ENCODE measurements at regions not wholly inside any gene's neighbourhood (a gene's known extent, or its start where the extent isn't known, plus 50 kb on each side); places are given as distances from the start of the nearest gene placed in this dataset.

- TF ChIP-seq CTCF (IDR thresholded peaks at IDR 0.05; ENCODE audit: control extremely low read depth, extremely low read depth, low read depth, missing control alignments): no peak
- POLR2A ChIA-PET: no interaction called here
- no peak for DNase-seq (ENCODE audit: extremely low spot score)
- CTCF ChIA-PET: interaction anchor here (0.6 kb wide), 1 partner anchor 9 kb away, joined by 4 read pairs; no protein-coding TSS in a partner anchor
Observed at GRCh38 chr7:25884265-25884828, 267.7 kb upstream of the NFE2L3 start.

GRCh38 chr7:25885057-25885576 is 266.9 kb upstream of the NFE2L3 start:
- CTCF ChIA-PET: no interaction called here
- POLR2A ChIA-PET: no interaction called here
- TF ChIP-seq CTCF (IDR thresholded peaks at IDR 0.05; ENCODE audit: control extremely low read depth, extremely low read depth, low read depth, missing control alignments): no peak

GRCh38 chr7:25886387-25887240 is 265.4 kb upstream of the NFE2L3 start:
- no peak for TF ChIP-seq CTCF (IDR thresholded peaks at IDR 0.05; ENCODE audit: control extremely low read depth, extremely low read depth, low read depth, missing control alignments)
- ChIA-PET POLR2A (interaction anchor here (0.6 to 0.8 kb wide), 2 partner anchors 302 to 420 kb away, joined by 3 read pairs; no protein-coding TSS in a partner anchor), CTCF (interaction anchor here (1.0 kb wide), 1 partner anchor 479 kb away, joined by 5 read pairs; no protein-coding TSS in a partner anchor)
- DNase-seq (ENCODE audit: extremely low spot score): peak; percentile 19

More at GRCh38 chr7:25885057-25885576, 266.9 kb upstream of the NFE2L3 start:
- DNase-seq (ENCODE audit: extremely low spot score): no peak

GRCh38 chr7:25887266-25887665 is 264.7 kb upstream of the NFE2L3 start:
- no peak for TF ChIP-seq CTCF (IDR thresholded peaks at IDR 0.05; ENCODE audit: control extremely low read depth, extremely low read depth, low read depth, missing control alignments)
- CTCF ChIA-PET: interaction anchor here (0.8 to 1.0 kb wide), 2 partner anchors 478 to 795 kb away, joined by 3 to 5 read pairs; no protein-coding TSS in a partner anchor
- DNase-seq (ENCODE audit: extremely low spot score): no peak
- POLR2A ChIA-PET: interaction anchor here (0.6 to 0.8 kb wide), 2 partner anchors 302 to 419 kb away, joined by 3 read pairs; no protein-coding TSS in a partner anchor

GRCh38 chr7:25887795-25888559 is 264.0 kb upstream of the NFE2L3 start:
- DNase-seq (ENCODE audit: extremely low spot score): no peak
- CTCF ChIA-PET: interaction anchor here (0.8 to 1.4 kb wide), 3 partner anchors 477 to 794 kb away, joined by 3 to 5 read pairs (median 4); no protein-coding TSS in a partner anchor
- POLR2A ChIA-PET: interaction anchor here (0.8 kb wide), 1 partner anchor 301 kb away, joined by 3 read pairs; no protein-coding TSS in a partner anchor
- no peak for TF ChIP-seq CTCF (IDR thresholded peaks at IDR 0.05; ENCODE audit: control extremely low read depth, extremely low read depth, low read depth, missing control alignments)

GRCh38 chr7:25889765-25890164 is 262.2 kb upstream of the NFE2L3 start:
- TF ChIP-seq CTCF (IDR thresholded peaks at IDR 0.05; ENCODE audit: control extremely low read depth, extremely low read depth, low read depth, missing control alignments): no peak
- no peak for DNase-seq (ENCODE audit: extremely low spot score)
- CTCF ChIA-PET: interaction anchor here (1.4 to 9.5 kb wide), 3 partner anchors 202 to 480 kb away, joined by 3 to 175 read pairs (median 45); no protein-coding TSS in a partner anchor
- POLR2A ChIA-PET: no interaction called here

All from GM10248 (cell line).